Pancreas (tissue), 10 donors: ENCODE measurements at regions not wholly inside any gene's neighbourhood (a gene's known extent, or its start where the extent isn't known, plus 50 kb on each side); places are given as distances from the start of the nearest gene placed in this dataset.
A peak's percentile ranks its signal among the peaks of the same experiment; 100 is the strongest.
"Not testable (repeated sequence)": the region's sequence is repeated elsewhere in the genome, so short reads cannot be mapped to it uniquely, and the experiment has no call there.

ENCODE experiments used
- ATAC-seq, 4 donors: fragments of 200-7000 bp; cut with Tn5 transposase; one replicate each; pipeline versions ENCODE4 v1.8.0 to v1.9.1; 2020; ENCODE audit warnings: mild to moderate bottlenecking in 4 of 4, moderate library complexity in 4 of 4
- DNase-seq, 6 donors: peaks; one replicate each; pipeline ENCODE4 v3.0.0-alpha.2; 2020
- FAIRE-seq: peaks from 2 replicates; lab custom pipeline; 2012; peaks lifted over from hg19 to GRCh38; lab: Jason Lieb, UNC
- H3K27ac ChIP-seq, 4 donors: fragments of 200-600 bp; sonication (generic); 1 replicate in 3 of 4; 2 replicates in 1 of 4; pipeline versions ENCODE4 v1.5.0 to v1.8.0; 2020
- H3K27me3 ChIP-seq, 4 donors: fragments of 200-600 bp; one replicate each; pipeline ENCODE4 v1.8.0; 2021
- H3K36me3 ChIP-seq, 3 donors: fragments of 200-600 bp; sonication (generic) in 1 of 3; one replicate each; pipeline versions ENCODE4 v1.5.0 to v1.8.0; 2020 to 2021
- H3K4me1 ChIP-seq, 3 donors: fragments of 200-600 bp; one replicate each; pipeline ENCODE4 v1.8.0; 2021
- H3K4me3 ChIP-seq, 4 donors: fragments of 200-600 bp; sonication (generic) in 2 of 4; one replicate each; pipeline versions ENCODE4 v1.5.0 to v1.8.0; 2020 to 2021
- H3K9me3 ChIP-seq, 4 donors: fragments of 200-600 bp; one replicate each; pipeline ENCODE4 v1.8.0; 2021
- WGBS, 2 donors: extraction: QIAGEN DNeasy Blood & Tissue Kit; methylation state at CpG; one replicate each; pipeline ENCODE4 v1.1.7; 2013; 5-methylcytosine and 5-hydroxymethylcytosine counted together
- intact Hi-C, 3 donors: fragments of 100-400 bp; cut with DNase I; formaldehyde crosslinking; loops; one replicate each; pipeline versions ENCODE4 v1.11.1 to v1.14.2; 2022
- TF ChIP-seq, protein P1 (sequence below), 4 donors: fragments of 200-600 bp; sonication (generic) in 3 of 4; IDR thresholded peaks; one replicate each; pipeline versions ENCODE4 v1.5.0 to v1.8.0; 2021; ENCODE audit warnings: antibody characterized with exemption in 4 of 4
- donor health status: healthy with polysubstance abuse.
- donor health status: DM: no; HTN: no; CAD: no; lungs with moderate emphysema.
- donor health status: DM: no; HTN: no; CAD: no.
- donor health status: control.
- donor health status: control.
- donor health status: Bipolar disorder and iron deficiency.
- donor health status: DM: yes; HTN: yes; CAD: no.
- donor health status: DM: no; HTN: no; CAD: no.
- donor health status: DM: no; HTN: no; CAD: no.
- donor health status: DM: yes; HTN: yes; CAD: no.

DNA sequence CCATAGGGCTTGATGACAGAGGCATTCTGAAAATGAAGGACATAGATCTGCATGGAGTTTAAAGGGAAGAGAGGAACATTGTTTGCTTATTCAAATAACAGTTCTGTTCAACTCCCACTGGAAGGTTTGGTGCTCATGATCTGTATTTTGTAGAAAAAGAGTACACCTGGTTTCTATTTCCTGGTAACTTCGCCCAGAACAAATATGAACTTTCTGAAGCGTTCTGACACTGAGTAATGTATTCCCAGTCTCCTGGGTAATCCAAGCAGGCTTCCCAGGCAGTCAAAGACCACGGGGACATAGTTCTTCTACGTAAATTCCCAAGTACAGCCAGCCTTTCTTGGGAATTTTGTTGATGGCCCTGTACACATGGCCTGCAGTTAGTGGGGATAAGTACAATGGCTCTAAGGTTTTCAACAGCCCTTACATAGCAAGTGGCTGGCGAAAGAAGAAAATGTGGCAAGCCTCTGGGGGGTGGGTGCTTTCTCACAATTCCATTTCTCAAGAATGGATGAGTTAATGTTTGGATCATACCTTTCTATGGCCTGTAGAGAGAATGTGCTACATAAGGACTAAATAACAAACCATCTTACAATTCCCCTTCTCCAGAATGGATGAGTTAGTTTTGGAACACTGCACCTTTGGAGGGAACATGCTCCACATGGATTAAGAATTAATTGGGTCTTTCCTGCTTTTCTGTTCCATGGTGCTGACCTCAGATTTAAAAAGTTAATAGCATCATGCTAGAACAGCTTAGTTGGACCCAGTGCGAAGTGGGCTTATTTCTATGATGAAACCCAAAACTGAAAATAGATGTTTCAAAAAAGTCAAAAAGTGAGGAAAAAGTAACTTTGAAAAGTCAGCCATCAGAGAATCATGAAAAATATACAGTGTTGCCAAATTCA is 52.7 kb downstream of the COL6A6 start:
- ATAC-seq (no peak), FAIRE-seq (no peak), DNase-seq (no peak)
- Histone ChIP-seq H3K9me3 (no peaks in the 10 kb centered on the region), H3K27ac (no peak overlapping the region), H3K27me3 (no peaks in the 10 kb centered on the region), H3K4me3 (no peak overlapping the region), H3K36me3 (no peaks in the 10 kb centered on the region), H3K4me1 (no peaks in the 10 kb centered on the region)
- intact Hi-C loops = no loop called here
- WGBS, 2 donors = 63 to 67% methylated on average over 6 of the region's 6 CpGs
- TF ChIP-seq, protein P1, sequence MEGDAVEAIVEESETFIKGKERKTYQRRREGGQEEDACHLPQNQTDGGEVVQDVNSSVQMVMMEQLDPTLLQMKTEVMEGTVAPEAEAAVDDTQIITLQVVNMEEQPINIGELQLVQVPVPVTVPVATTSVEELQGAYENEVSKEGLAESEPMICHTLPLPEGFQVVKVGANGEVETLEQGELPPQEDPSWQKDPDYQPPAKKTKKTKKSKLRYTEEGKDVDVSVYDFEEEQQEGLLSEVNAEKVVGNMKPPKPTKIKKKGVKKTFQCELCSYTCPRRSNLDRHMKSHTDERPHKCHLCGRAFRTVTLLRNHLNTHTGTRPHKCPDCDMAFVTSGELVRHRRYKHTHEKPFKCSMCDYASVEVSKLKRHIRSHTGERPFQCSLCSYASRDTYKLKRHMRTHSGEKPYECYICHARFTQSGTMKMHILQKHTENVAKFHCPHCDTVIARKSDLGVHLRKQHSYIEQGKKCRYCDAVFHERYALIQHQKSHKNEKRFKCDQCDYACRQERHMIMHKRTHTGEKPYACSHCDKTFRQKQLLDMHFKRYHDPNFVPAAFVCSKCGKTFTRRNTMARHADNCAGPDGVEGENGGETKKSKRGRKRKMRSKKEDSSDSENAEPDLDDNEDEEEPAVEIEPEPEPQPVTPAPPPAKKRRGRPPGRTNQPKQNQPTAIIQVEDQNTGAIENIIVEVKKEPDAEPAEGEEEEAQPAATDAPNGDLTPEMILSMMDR (IDR thresholded peaks at IDR 0.05) = no peak

DNA sequence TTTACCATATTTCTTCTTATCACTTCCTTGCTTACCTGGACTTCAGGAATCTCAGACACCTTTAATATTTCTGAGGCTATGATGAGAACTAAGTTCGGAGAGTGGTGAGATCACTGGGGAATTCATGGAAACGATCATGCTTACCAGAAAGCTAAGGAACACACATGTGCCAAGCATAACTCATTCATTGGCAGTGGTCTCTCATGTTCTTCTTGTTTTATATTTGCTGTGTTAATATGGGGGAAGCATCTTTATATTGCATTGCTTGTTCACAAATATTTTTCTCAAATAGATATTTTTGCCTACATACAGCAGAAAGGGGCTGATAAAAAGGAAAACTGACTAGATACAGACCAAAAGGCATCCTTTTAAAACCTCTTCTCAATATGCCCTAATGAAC is 55.8 kb downstream of the COL6A6 start:
- no peaks in the 10 kb centered on the region for H3K36me3 ChIP-seq
- FAIRE-seq = no peak
- no peak overlapping the region for H3K27ac ChIP-seq
- no peaks in the 10 kb centered on the region for H3K27me3 ChIP-seq
- no peak for DNase-seq
- ATAC-seq = no peak
- TF ChIP-seq, protein P1 (IDR thresholded peaks at IDR 0.05) = no peak
- WGBS, 2 donors = 54 to 69% methylated on average over 2 of the region's 2 CpGs
- no peak overlapping the region for H3K4me3 ChIP-seq
- no peaks in the 10 kb centered on the region for H3K4me1 ChIP-seq
- no peaks in the 10 kb centered on the region for H3K9me3 ChIP-seq
- intact Hi-C loops = no loop called here

DNA sequence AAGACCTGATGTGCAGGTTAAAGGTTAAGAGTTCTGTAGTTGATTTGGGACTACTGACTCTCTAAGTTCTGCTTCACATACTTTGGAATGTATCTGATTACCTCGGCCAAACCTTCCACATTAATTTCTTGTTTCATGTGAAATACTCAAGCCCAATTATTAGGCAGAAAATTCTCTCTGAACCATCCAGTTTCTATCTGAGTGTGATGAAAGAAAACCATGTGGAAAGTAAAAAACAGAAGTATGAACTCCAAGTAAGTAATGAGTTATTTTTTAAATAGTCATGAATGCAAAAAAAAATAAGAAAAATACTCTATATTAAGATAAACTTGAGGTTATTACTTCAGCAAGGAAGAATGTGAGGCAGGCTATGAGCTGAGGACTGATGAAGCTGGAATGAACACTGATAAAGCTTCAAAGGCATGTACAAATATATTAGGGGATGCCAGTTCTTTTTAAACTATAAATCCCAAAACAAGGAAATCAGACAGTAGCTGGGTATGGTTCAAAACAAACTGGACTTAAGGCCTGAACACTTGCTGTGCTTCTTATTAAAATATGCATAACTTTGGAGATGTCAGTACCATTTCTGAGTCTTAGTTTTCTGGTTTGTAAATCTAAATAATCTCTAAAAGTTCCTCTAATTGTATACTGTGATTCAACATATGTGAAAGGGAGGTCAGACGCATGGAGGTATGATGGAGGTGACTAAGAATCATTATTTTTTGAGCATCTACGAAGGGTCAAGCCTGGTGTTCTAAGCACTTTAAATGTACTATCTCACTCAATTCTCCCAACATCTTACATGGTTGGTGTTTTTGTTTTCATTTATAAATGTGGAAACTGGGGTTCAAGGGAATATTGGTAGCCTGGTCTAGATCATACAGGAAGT is 59.6 kb downstream of the COL6A6 start:
- 53 to 64% methylated on average over 3 of the region's 3 CpGs for WGBS, 2 donors
- Histone ChIP-seq H3K4me1 (no peaks in the 10 kb centered on the region), H3K4me3 (no peak overlapping the region), H3K27ac (no peak overlapping the region), H3K36me3 (no peaks in the 10 kb centered on the region), H3K27me3 (no peaks in the 10 kb centered on the region), H3K9me3 (no peaks in the 10 kb centered on the region)
- DNase-seq = no peak
- intact Hi-C loops = no loop called here
- ATAC-seq = peak in 1 of 4 donors; percentile 39
- TF ChIP-seq, protein P1 (IDR thresholded peaks at IDR 0.05) = no peak
- FAIRE-seq = no peak

DNA sequence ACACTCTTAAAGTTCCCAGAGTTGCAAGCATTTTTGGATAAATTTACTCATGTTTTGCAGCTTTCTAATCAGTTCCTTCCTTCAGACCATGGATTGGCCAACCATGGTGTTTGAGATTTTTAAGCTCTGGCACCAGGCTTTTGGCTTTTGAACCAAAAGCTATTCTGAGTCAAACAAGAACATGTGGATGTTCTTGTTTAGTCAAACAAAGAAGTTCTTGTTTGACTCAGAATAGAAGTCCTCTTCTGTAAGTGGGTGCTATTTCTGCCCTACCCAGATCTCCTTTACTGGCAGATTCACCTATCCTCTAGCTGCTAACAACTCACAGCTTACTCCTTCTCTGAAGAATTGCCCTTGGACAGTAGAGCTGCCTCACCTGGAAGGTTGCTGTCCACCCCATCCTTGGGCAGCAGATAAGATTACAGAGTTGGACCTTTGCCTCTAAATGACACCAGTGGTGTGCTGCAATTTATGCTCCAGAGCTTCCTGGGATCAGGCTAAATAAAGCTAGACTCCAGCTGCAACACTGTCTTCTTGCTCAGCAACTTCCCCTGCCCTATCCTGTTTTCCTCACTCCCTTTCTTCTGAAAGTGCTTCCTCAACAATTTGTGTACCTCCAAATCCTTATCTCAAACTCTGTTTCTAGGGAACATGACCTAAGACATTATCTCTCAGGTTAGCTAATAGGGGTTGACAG is 65.6 kb downstream of the COL6A6 start:
- no peak overlapping the region for H3K4me3 ChIP-seq
- H3K36me3 ChIP-seq = no peaks in the 10 kb centered on the region
- TF ChIP-seq, protein P1 (IDR thresholded peaks at IDR 0.05) = no peak
- H3K27me3 ChIP-seq = no peaks in the 10 kb centered on the region
- FAIRE-seq (no peak), ATAC-seq (no peak), DNase-seq (no peak)
- intact Hi-C loops = no loop called here
- no peaks in the 10 kb centered on the region for H3K9me3 ChIP-seq
- H3K27ac ChIP-seq = no peak overlapping the region
- no peaks in the 10 kb centered on the region for H3K4me1 ChIP-seq

DNA sequence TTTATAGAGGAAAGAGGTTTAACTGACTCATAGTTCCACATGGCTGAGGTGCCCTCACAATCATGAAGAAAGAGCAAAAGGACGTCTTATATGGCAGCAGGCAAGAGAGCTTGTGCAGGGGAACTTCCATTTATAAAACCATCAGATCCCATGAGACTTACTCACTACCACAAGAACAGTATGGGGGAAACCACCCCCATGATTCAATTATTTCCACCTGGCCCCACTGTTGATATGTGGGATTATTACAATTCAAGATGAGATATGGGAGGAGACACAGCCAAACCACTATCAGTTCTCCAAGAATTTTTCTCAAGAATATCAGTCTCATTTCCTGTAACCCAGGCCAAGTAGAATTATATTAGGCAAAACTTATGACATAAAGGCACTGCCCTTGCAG is 77.8 kb downstream of the COL6A6 start:
- H3K9me3 ChIP-seq, H3K4me3 ChIP-seq, H3K4me1 ChIP-seq, H3K27ac ChIP-seq, H3K27me3 ChIP-seq, ATAC-seq, H3K36me3 ChIP-seq, DNase-seq, FAIRE-seq, intact Hi-C loops: not testable (repeated sequence)
- 33 to 37% methylated on average over 1 of the region's 1 CpG for WGBS, 2 donors
